ENCODE measurements at regions not wholly inside any gene's neighbourhood (a gene's known extent, or its start where the extent isn't known, plus 50 kb on each side); places are given as distances from the start of the nearest gene placed in this dataset.
A peak's percentile ranks its signal among the peaks of the same experiment; 100 is the strongest.
"Not testable (repeated sequence)": the region's sequence is repeated elsewhere in the genome, so short reads cannot be mapped to it uniquely, and the experiment has no call there.

- WGBS, 3 donors, result 60 to 66% (median 64%) methylated on average over 11 of the region's 11 CpGs
- H3K27ac ChIP-seq (ENCODE audit: low read depth, low read length), result peak overlapping the region; percentile 46
Observed at GRCh38 chr9:129548571-129549135, 72.2 kb downstream of the C9orf50 start.

DNA sequence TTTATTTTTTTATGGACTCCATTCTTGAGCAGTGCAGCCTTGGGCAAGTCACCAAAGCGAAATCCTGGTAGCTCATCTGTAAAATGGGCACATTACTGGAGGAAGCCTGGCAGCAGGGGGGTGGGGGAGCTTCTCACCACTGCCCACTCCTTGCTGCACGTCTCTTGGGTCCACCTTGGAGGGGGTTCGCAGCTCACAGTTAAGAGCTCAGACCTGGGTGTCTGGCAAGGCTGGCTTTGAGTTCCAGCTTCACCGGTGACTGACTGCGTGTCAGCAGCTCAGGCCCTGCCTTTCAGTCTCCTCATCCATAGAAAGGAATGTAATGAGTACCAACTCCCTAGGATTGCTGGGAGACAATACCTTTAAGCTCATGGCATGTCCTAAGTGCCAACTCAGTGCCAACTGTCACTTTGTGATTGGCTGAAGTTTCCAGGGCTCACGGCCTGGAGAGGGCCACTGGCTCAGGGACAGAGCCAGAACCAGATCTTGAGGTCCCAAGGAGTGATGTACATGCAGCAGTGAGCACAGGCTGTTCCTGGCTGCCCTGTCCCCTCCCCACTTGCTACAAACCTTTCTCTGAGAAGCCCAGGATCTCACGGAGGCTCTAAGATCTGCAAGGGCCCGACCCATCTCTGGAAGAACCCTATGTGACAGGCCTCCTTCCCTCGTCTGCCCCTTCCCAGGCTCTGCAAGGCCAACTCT is 72.9 kb downstream of the C9orf50 start:
- H3K27ac ChIP-seq (ENCODE audit: low read depth, low read length), result no peak overlapping the region
- WGBS, 3 donors, result 81 to 86% (median 85%) methylated on average over 9 of the region's 9 CpGs

DNA sequence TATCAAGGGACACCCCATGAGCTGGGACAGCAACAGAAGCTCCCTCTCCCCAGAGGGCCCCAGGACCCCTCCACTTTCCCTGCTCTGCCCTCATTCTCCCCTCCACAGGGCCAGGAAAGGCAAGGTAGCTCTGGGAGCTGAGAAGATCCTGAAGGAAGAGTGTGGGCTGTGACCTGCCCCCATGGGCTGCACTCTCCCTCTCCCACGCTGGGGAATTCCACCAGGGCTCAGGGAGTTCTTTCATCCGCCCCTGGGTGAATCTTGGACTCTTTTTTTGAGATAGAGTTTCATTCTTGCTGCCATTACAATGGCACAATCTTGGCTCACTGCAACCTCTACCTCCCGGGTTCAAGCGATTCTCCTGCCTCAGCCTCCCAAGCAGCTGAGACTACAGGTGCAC is 73.8 kb downstream of the C9orf50 start:
- H3K27ac ChIP-seq (ENCODE audit: low read depth, low read length), result no peak overlapping the region
- WGBS, 3 donors, result 79 to 88% (median 80%) methylated on average over 4 of the region's 4 CpGs

DNA sequence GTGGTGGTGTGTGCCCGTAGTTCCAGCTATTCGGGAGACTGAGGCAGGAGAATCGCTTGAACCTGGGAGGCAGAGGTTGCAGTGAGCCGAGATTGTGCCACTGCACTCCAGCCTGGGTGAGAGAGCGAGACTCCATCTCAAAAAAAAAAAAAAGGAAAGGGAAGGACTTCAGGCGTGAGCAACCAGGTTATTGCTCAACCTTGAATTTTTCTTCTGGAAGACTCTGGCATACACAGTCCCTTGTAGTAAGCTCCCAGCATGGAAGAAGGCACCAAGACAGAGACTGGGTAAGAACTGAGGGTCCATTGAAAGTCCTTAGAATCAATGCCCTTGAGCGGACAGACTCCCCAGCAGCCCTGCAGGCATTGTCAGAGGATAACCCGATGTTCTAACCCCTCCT is 75.0 kb downstream of the C9orf50 start:
- not testable (repeated sequence) for H3K27ac ChIP-seq (ENCODE audit: low read depth, low read length)
- WGBS, 3 donors, result 76 to 94% (median 87%) methylated on average over 8 of the region's 8 CpGs

GRCh38 chr9:129544761-129545160 is 76.1 kb downstream of the C9orf50 start:
- WGBS, 3 donors, result 64 to 76% (median 69%) methylated on average over 6 of the region's 6 CpGs
- no peak overlapping the region for H3K27ac ChIP-seq (ENCODE audit: low read depth, low read length)

DNA sequence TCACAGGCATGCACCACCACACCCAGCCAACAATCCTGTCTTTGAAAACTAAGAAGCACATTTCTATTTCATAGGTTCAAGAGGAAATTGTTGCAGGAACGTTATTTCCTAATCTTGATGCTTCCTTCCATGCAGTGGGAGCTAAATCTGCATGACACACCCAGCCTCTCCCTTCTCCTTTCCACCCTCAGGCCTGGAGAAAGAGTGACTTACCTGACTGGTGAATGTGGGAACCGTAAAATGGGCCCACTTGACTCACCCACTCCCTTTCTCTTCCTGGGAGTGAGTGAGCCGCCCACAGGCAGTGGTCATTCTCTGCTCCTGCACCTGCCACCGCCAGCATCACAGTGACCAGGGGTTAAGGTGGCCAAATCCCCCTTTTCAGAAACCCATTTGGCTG is 78.2 kb downstream of the C9orf50 start:
- H3K27ac ChIP-seq (ENCODE audit: low read depth, low read length), result no peak overlapping the region
- WGBS, 3 donors, result 59 to 81% (median 68%) methylated on average over 4 of the region's 4 CpGs

GRCh38 chr9:129541270-129541669 is 79.6 kb downstream of the C9orf50 start:
- WGBS, 3 donors, result 78 to 90% (median 83%) methylated on average over 2 of the region's 2 CpGs
- H3K27ac ChIP-seq (ENCODE audit: low read depth, low read length), result no peak overlapping the region

DNA sequence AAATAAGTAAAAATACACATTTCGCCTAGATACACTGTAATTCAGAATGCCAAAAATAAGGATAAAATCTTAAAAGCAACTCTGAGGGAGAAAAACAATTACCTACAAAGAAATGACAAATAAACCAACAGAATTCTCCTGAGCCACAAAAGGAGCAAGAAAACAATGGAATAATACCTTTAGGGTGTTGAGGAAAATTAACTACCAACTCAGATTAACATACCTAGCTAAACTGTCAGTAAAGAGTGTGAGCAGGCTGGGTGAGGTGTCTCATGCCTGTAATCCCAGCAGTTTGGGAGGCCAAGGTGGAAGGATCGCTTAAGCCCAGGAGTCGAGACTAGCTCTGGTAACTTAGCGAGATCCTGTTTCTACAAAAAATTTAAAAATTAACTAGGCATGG is 81.5 kb downstream of the C9orf50 start:
- 99 to 100% (median 100%) methylated on average over 4 of the region's 4 CpGs for WGBS, 3 donors
- H3K27ac ChIP-seq (ENCODE audit: low read depth, low read length), result no peak overlapping the region

DNA sequence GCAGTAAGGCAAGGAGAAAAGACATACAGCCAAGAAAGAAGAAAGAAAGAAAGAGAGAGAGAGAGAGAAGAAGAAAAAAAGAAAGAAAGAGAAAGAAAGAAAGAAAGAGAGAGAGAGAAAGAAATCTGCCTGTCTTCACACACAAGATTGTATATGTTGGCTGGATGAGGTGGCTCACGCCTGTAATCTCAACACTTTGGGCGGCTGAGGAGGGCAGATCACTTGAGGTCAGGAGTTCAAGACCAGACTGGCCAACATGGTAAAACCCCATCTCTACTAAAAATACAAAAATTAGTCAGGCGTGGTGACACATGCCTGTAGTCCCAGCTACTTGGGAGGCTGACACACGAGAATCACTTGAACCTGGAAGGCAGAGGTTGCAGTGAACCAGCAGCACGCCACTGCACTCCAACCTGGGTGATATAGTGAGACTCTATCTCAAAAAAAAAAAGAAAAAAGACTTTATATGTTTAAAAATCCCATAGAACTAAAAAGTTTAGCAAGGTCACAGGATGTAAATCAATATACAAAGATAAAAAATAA is 89.0 kb downstream of the C9orf50 start:
- not testable (repeated sequence) for H3K27ac ChIP-seq (ENCODE audit: low read depth, low read length)
- 85 to 96% (median 93%) methylated on average over 5 of the region's 5 CpGs for WGBS, 3 donors

GRCh38 chr9:129527955-129528354 is 92.9 kb downstream of the C9orf50 start:
- H3K27ac ChIP-seq (ENCODE audit: low read depth, low read length), result not testable (repeated sequence)
- 42 to 100% (median 100%) methylated on average over 1 of the region's 1 CpG for WGBS, 3 donors

- WGBS, 3 donors, result 73 to 85% (median 81%) methylated on average over 3 of the region's 3 CpGs
- H3K27ac ChIP-seq (ENCODE audit: low read depth, low read length), result no peak overlapping the region
Observed at GRCh38 chr9:129525656-129526196, 95.2 kb downstream of the C9orf50 start.

DNA sequence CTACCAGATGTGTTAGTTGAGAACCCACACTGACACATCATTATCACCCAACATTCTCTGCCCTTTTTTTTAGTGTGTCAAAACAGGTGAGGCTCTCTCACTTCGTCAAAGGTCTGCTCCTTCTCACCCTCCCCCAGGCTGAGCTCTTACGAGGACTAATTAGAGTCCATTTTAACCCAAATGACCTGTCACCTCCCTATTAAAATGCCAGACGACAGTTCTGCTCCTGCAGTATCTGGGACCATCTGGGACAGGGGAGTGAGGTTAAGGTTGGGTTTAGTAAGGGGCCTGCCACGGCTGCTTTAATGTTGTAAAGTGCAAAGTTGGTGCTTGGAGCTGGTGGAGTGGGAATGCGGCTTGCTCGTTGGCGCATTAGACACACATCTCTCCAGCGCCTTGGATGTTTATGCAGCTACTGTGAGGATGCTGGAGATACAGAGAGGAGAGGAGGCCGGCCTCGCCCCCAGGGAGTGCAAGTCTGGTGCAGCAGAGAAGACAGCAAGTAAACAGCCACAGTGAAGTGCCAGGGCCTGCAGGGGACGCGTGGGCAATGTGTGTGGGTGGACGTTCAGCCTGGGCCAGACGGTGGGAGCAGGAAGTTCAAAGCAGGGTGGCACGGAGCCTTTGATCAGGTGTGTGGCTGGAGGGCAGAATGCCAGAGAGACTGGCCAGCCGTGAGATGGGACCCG is 96.2 kb downstream of the C9orf50 start:
- WGBS, 3 donors, result 66 to 82% (median 80%) methylated on average over 17 of the region's 17 CpGs
- no peak overlapping the region for H3K27ac ChIP-seq (ENCODE audit: low read depth, low read length)

DNA sequence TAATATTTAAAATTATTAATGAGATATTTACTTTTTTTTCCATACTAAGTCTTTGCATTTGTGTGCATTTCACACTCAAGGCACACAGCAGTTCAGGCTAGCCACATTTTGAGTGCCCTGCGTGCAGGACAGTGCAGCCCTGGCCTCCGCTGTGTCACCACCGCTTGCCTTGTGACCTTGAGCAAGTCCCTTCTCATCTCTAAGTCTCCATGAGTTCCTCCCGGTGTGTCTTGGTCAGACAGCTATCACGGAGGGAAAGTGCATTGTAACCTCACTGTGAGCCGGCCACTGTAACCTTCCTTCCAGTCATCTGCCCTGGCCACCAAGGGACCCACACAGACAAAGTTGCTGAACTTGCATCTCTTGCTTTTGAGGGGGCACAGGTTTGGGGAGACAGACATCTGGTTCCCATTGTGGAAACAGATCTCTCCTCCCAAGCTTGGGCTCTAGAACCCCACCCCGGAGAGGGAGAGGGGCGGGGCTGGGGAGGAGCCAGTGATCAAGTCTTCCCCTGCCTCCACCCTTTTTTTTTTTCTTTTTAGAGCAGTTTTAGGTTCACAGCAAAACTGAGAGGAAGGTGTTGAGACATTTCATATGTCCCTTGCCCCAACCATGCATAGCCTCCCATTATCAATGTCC is 96.8 kb downstream of the C9orf50 start:
- 70 to 81% (median 78%) methylated on average over 8 of the region's 8 CpGs for WGBS, 3 donors
- no peak overlapping the region for H3K27ac ChIP-seq (ENCODE audit: low read depth, low read length)

GRCh38 chr9:129522351-129522750 is 98.5 kb downstream of the C9orf50 start:
- 52 to 69% (median 54%) methylated on average over 7 of the region's 7 CpGs for WGBS, 3 donors
- no peak overlapping the region for H3K27ac ChIP-seq (ENCODE audit: low read depth, low read length)

- H3K27ac ChIP-seq (ENCODE audit: low read depth, low read length), result no peak overlapping the region
- WGBS, 3 donors, result 81 to 93% (median 88%) methylated on average over 3 of the region's 3 CpGs
Observed at GRCh38 chr9:129520082-129520481, 100.8 kb downstream of the C9orf50 start.

DNA sequence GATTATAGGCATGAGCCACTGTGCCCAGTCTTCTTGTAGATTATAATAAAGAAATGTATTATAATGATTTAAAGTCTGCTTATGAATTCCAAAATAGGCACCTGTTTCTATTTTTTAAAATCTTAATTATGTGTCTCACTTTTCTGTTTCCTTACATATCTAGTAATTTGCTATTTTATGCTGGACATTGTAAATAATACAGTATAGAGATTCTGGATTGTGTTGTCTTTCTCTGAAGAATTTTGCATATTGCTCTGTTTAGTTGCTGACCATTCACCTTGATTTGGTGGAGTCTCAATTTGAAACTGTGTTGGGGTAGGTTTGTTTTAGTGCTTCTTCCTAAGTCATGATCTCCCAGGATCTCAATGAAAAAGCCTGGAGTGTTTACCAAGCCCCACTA is 102.8 kb downstream of the C9orf50 start:
- no peak overlapping the region for H3K27ac ChIP-seq (ENCODE audit: low read depth, low read length)

DNA sequence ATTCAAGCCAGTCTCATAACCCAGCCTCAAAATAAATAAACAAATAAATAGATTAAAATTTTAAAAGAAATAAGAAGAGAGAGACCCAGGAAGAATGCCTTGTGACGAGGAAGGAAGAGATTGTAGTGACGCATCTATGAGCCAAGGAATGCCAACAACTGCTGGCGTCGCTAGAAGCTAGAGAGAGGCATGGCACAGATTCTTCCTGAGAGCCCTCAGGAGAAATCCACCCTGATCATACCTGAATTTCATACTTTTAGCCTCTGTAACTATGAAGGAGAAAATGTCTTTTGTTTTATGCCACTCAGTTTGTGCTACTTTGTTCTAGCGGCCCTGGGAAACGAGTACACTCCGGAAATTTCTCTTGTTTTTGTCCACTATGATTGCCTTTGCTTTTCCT is 103.9 kb downstream of the C9orf50 start:
- 93 to 95% (median 94%) methylated on average over 7 of the region's 7 CpGs for WGBS, 3 donors
- no peak overlapping the region for H3K27ac ChIP-seq (ENCODE audit: low read depth, low read length)

GRCh38 chr9:129514891-129515290 is 106.0 kb downstream of the C9orf50 start:
- 85 to 88% (median 87%) methylated on average over 2 of the region's 2 CpGs for WGBS, 3 donors

GRCh38 chr9:129514497-129514867 is 106.4 kb downstream of the C9orf50 start:
- 62 to 87% (median 77%) methylated on average over 2 to 3 of the region's 3 CpGs for WGBS, 3 donors

More at GRCh38 chr9:129514891-129515290, 106.0 kb downstream of the C9orf50 start:
- H3K27ac ChIP-seq (ENCODE audit: low read depth, low read length), result no peak overlapping the region

More at GRCh38 chr9:129514497-129514867, 106.4 kb downstream of the C9orf50 start:
- H3K27ac ChIP-seq (ENCODE audit: low read depth, low read length), result no peak overlapping the region

All from adipose tissue (tissue), 3 donors.